Activated B cell treated with CpG ODN at 0.5 μM for 24 hours (primary cell): ENCODE measurements at regions not wholly inside any gene's neighbourhood (a gene's known extent, or its start where the extent isn't known, plus 50 kb on each side); places are given as distances from the start of the nearest gene placed in this dataset.

Experiments
- ATAC-seq: fragments of 200-7000 bp; cut with Tn5 transposase; one replicate; pipeline ENCODE4 v1.10.0; 2021; ENCODE audit warnings: low read depth, mild to moderate bottlenecking, moderate library complexity
- CTCF ChIA-PET: fragments of 350-600 bp; sonication (Branson Sonifier 250); formaldehyde crosslinking; loops from one replicate; lab custom pipeline; 2021; ENCODE audit warnings: antibody characterized with exemption; lab: Charles Lee
- POLR2A ChIA-PET: fragments of 350-600 bp; sonication (Branson Sonifier 250); formaldehyde crosslinking; loops from one replicate; lab custom pipeline; 2021; ENCODE audit warnings: antibody characterized with exemption; lab: Charles Lee
- DNase-seq: peaks from one replicate; pipeline ENCODE4 v3.0.0; 2022
- H3K27ac Mint-ChIP-seq: one replicate; pipeline ENCODE4 v1.8.0; 2020; ENCODE audit warnings: mixed read lengths
- H3K27me3 Mint-ChIP-seq: one replicate; pipeline ENCODE4 v1.8.0; 2021; ENCODE audit warnings: mixed read lengths
- H3K36me3 Mint-ChIP-seq: one replicate; pipeline ENCODE4 v1.8.0; 2021; ENCODE audit warnings: low read depth, mixed read lengths
- H3K4me1 Mint-ChIP-seq: one replicate; pipeline ENCODE4 v1.8.0; 2021; ENCODE audit warnings: mixed read lengths
- H3K4me3 Mint-ChIP-seq: one replicate; pipeline ENCODE4 v1.8.0; 2020; ENCODE audit warnings: mild to moderate bottlenecking, mixed read lengths
- H3K9me3 Mint-ChIP-seq: one replicate; pipeline ENCODE4 v1.8.0; 2020; ENCODE audit warnings: mixed read lengths
- intact Hi-C: fragments of 100-400 bp; cut with micrococcal nuclease; formaldehyde crosslinking; loops from one replicate; pipeline ENCODE4 v1.15.1; 2024
- TF ChIP-seq, protein P1 (sequence below): fragments of 200-600 bp; IDR thresholded peaks from one replicate; pipeline ENCODE4 v1.8.0; 2022; ENCODE audit warnings: antibody characterized with exemption, mild to moderate bottlenecking

DNA sequence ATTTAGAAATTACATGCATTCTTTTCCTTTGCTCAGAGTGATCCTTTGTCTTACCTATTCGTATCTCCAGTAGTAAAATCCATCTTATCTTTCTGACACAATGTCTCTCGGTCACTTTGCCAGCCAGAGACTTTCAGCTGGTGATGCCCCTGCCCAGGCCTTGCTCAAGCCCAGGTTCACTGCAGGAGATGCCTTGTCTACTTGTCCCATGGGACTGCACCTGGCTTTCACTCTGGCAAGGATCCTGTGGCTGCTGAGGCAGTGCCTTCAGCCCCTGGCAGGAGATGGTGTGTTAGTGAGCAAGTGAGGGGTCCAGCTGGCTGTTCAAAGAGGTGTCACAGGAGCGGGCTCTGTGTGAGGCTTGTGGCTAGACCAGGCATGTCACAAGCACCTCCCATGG lies 1268.9 kb downstream of the OTOL1 start:
- peak; percentile 10 for DNase-seq
- no peak overlapping the region for H3K4me3 Mint-ChIP-seq
- H3K9me3 Mint-ChIP-seq, result peaks cover 7% of the 10 kb centered on the region
- ChIA-PET POLR2A (no interaction called here), CTCF (no interaction called here)
- no peaks in the 10 kb centered on the region for H3K27me3 Mint-ChIP-seq
- H3K4me1 Mint-ChIP-seq, result no peaks in the 10 kb centered on the region
- no peaks in the 10 kb centered on the region for H3K36me3 Mint-ChIP-seq
- intact Hi-C loops, result no loop called here
- no peak overlapping the region for H3K27ac Mint-ChIP-seq
- ATAC-seq, result no peak
- TF ChIP-seq, protein P1, sequence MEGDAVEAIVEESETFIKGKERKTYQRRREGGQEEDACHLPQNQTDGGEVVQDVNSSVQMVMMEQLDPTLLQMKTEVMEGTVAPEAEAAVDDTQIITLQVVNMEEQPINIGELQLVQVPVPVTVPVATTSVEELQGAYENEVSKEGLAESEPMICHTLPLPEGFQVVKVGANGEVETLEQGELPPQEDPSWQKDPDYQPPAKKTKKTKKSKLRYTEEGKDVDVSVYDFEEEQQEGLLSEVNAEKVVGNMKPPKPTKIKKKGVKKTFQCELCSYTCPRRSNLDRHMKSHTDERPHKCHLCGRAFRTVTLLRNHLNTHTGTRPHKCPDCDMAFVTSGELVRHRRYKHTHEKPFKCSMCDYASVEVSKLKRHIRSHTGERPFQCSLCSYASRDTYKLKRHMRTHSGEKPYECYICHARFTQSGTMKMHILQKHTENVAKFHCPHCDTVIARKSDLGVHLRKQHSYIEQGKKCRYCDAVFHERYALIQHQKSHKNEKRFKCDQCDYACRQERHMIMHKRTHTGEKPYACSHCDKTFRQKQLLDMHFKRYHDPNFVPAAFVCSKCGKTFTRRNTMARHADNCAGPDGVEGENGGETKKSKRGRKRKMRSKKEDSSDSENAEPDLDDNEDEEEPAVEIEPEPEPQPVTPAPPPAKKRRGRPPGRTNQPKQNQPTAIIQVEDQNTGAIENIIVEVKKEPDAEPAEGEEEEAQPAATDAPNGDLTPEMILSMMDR, result no peak

DNA sequence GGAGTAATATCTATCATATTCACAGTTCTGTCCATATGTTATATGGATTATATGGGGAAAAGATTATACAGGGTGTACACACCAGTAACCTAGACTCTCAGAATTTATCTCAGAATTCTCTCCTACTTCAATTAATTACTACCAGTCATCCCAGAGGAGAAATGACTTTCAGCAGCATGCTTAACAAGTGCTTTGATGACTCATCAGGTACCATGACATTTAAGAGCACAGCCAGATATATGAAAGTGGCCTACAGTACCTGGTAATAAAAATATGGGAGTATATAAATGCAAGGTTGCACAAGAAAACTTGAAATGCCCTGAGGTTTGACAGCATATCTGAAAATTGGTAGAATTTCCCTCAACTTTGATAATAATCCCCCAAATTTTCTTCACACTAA lies 1273.0 kb downstream of the OTOL1 start:
- CTCF ChIA-PET, result no interaction called here
- POLR2A ChIA-PET, result no interaction called here
- TF ChIP-seq, protein P1, result no peak
- no peaks in the 10 kb centered on the region for H3K27me3 Mint-ChIP-seq
- H3K4me1 Mint-ChIP-seq, result no peaks in the 10 kb centered on the region
- H3K36me3 Mint-ChIP-seq, result no peaks in the 10 kb centered on the region
- intact Hi-C loops, result no loop called here
- ATAC-seq, result no peak
- no peak for DNase-seq
- no peak overlapping the region for H3K27ac Mint-ChIP-seq
- H3K9me3 Mint-ChIP-seq, result peaks cover 12% of the 10 kb centered on the region
- H3K4me3 Mint-ChIP-seq, result no peak overlapping the region

GRCh38 chr3:162770551-162770950 lies 1273.9 kb downstream of the OTOL1 start:
- H3K27me3 Mint-ChIP-seq, result no peaks in the 10 kb centered on the region
- H3K36me3 Mint-ChIP-seq, result no peaks in the 10 kb centered on the region
- TF ChIP-seq, protein P1, result no peak
- intact Hi-C loops, result no loop called here
- ATAC-seq (no peak), DNase-seq (no peak)
- CTCF ChIA-PET, result interaction anchor here (0.5 kb wide), 1 partner anchor 11 kb away, joined by 3 read pairs; no protein-coding TSS in a partner anchor
- no peaks in the 10 kb centered on the region for H3K4me1 Mint-ChIP-seq
- no peak overlapping the region for H3K4me3 Mint-ChIP-seq
- POLR2A ChIA-PET, result no interaction called here
- H3K27ac Mint-ChIP-seq, result no peak overlapping the region
- peaks cover 9% of the 10 kb centered on the region for H3K9me3 Mint-ChIP-seq

DNA sequence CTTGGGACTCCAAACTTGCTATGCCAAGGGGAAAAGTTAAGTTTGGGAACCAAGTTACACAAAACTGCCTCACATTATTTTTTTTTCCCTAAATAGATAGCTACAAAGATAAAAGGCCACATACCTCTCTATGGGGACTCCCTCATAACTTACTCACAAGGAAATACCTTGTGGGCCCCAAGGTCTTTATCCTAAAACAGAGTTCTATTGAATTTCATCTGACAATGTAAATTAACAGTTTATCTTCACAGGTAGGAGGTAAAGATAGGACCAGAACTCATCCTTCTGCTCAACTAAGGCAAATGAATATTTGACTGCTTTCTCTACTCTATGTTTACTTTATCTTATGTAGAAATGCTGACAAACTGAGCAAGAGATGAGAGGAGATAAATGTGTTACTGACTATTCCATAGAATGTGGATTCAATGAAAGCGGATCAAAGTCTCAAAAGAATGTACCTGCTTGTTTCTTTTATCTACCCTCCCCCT lies 1278.0 kb downstream of the OTOL1 start:
- Mint-ChIP-seq H3K27me3 (no peaks in the 10 kb centered on the region), H3K4me3 (no peak overlapping the region), H3K27ac (no peak overlapping the region), H3K9me3 (peaks cover 6% of the 10 kb centered on the region), H3K4me1 (no peaks in the 10 kb centered on the region), H3K36me3 (no peaks in the 10 kb centered on the region)
- TF ChIP-seq, protein P1, result no peak
- ATAC-seq (no peak), DNase-seq (no peak)
- intact Hi-C loops, result no loop called here
- ChIA-PET CTCF (interaction anchor here (0.6 kb wide), 1 partner anchor 85 kb away, joined by 4 read pairs; no protein-coding TSS in a partner anchor), POLR2A (no interaction called here)

DNA sequence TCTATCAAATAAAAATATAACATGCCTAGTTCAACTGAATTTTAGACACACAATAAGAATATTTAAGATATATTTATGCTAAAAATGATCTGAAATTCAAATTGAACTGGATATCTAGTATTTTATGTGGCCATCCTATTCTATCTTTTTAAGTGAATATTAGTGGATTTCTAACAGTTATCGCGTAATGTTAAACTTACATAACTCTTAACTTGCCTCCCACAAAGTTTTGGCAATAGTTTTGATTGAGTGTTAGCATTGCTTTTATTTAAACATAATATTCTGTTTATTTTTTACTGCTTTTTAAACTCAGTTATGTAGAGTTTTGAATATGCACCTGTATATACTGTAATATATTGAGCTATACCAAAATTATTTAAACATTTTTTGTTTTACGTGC lies 1279.5 kb downstream of the OTOL1 start:
- intact Hi-C loops, result no loop called here
- H3K4me3 Mint-ChIP-seq, result no peak overlapping the region

More for the DNA sequence above, 1279.5 kb downstream of the OTOL1 start:
- H3K36me3 Mint-ChIP-seq, result no peaks in the 10 kb centered on the region
- no peaks in the 10 kb centered on the region for H3K4me1 Mint-ChIP-seq
- TF ChIP-seq, protein P1, result no peak
- H3K27ac Mint-ChIP-seq, result no peak overlapping the region
- no peak for DNase-seq
- no peak for ATAC-seq
- CTCF ChIA-PET, result no interaction called here
- H3K27me3 Mint-ChIP-seq, result no peaks in the 10 kb centered on the region
- POLR2A ChIA-PET, result no interaction called here
- peaks cover 1% of the 10 kb centered on the region for H3K9me3 Mint-ChIP-seq
